ENCODE measurements at regions not wholly inside any gene's neighbourhood (a gene's known extent, or its start where the extent isn't known, plus 50 kb on each side); places are given as distances from the start of the nearest gene placed in this dataset.
A peak's percentile ranks its signal among the peaks of the same experiment; 100 is the strongest.

- H3K27me3 ChIP-seq (ENCODE audit: control insufficient read depth in 2 of 2, insufficient read depth in 1 of 2, low read length in 1 of 2): peaks cover 0 to 2% of the 10 kb centered on the region in 2 donors
- H3K4me3 ChIP-seq (ENCODE audit: low read length in 2 of 2): no peak overlapping the region
- no peaks in the 10 kb centered on the region for H3K36me3 ChIP-seq (ENCODE audit: control insufficient read depth in 2 of 2, insufficient read depth in 2 of 2, low read length in 1 of 2)
- no peak overlapping the region for H3K27ac ChIP-seq (ENCODE audit: low read depth in 1 of 2, low read length in 1 of 2)
- DNase-seq (ENCODE audit: low read depth in 6 of 9, low spot score in 9 of 9): no peak
- 96% methylated on average over 4 of the region's 4 CpGs for WGBS
- no peaks in the 10 kb centered on the region for H3K4me1 ChIP-seq (ENCODE audit: control insufficient read depth in 2 of 2, insufficient read depth in 2 of 2, low read length in 2 of 2)
- H3K9me3 ChIP-seq (ENCODE audit: control insufficient read depth in 2 of 2, insufficient read depth in 1 of 2, low read length in 1 of 2): no peaks in the 10 kb centered on the region
Measured at GRCh38 chr1:147478521-147478920, 62.8 kb upstream of the BCL9 start.

GRCh38 chr1:147479864-147480564, 61.3 kb upstream of the BCL9 start:
- H3K36me3 ChIP-seq (ENCODE audit: control insufficient read depth in 2 of 2, insufficient read depth in 2 of 2, low read length in 1 of 2): no peaks in the 10 kb centered on the region
- no peak for DNase-seq (ENCODE audit: low read depth in 6 of 9, low spot score in 9 of 9)
- no peak overlapping the region for H3K4me3 ChIP-seq (ENCODE audit: low read length in 2 of 2)
- peaks cover 0 to 2% of the 10 kb centered on the region in 2 donors for H3K27me3 ChIP-seq (ENCODE audit: control insufficient read depth in 2 of 2, insufficient read depth in 1 of 2, low read length in 1 of 2)
- 86% methylated on average over 3 of the region's 3 CpGs for WGBS
- no peaks in the 10 kb centered on the region for H3K9me3 ChIP-seq (ENCODE audit: control insufficient read depth in 2 of 2, insufficient read depth in 1 of 2, low read length in 1 of 2)
- H3K4me1 ChIP-seq (ENCODE audit: control insufficient read depth in 2 of 2, insufficient read depth in 2 of 2, low read length in 2 of 2): no peaks in the 10 kb centered on the region
- H3K27ac ChIP-seq (ENCODE audit: low read depth in 1 of 2, low read length in 1 of 2): no peak overlapping the region

- 77% methylated on average over 2 of the region's 2 CpGs for WGBS
- Histone ChIP-seq H3K9me3 (ENCODE audit: control insufficient read depth in 2 of 2, insufficient read depth in 1 of 2, low read length in 1 of 2) (no peaks in the 10 kb centered on the region), H3K27ac (ENCODE audit: low read depth in 1 of 2, low read length in 1 of 2) (no peak overlapping the region), H3K4me1 (ENCODE audit: control insufficient read depth in 2 of 2, insufficient read depth in 2 of 2, low read length in 2 of 2) (no peaks in the 10 kb centered on the region), H3K36me3 (ENCODE audit: control insufficient read depth in 2 of 2, insufficient read depth in 2 of 2, low read length in 1 of 2) (no peaks in the 10 kb centered on the region), H3K4me3 (ENCODE audit: low read length in 2 of 2) (no peak overlapping the region), H3K27me3 (ENCODE audit: control insufficient read depth in 2 of 2, insufficient read depth in 1 of 2, low read length in 1 of 2) (peaks cover 0 to 2% of the 10 kb centered on the region in 2 donors)
- DNase-seq (ENCODE audit: low read depth in 6 of 9, low spot score in 9 of 9): no peak
Measured at GRCh38 chr1:147480565-147480935, 60.8 kb upstream of the BCL9 start.

- H3K4me1 ChIP-seq (ENCODE audit: control insufficient read depth in 2 of 2, insufficient read depth in 2 of 2, low read length in 2 of 2): no peaks in the 10 kb centered on the region
- no peaks in the 10 kb centered on the region for H3K36me3 ChIP-seq (ENCODE audit: control insufficient read depth in 2 of 2, insufficient read depth in 2 of 2, low read length in 1 of 2)
- DNase-seq (ENCODE audit: low read depth in 6 of 9, low spot score in 9 of 9): peak in 1 of 9 donors; percentile 1
- no peaks in the 10 kb centered on the region for H3K9me3 ChIP-seq (ENCODE audit: control insufficient read depth in 2 of 2, insufficient read depth in 1 of 2, low read length in 1 of 2)
- no peak overlapping the region for H3K4me3 ChIP-seq (ENCODE audit: low read length in 2 of 2)
- no peak overlapping the region for H3K27ac ChIP-seq (ENCODE audit: low read depth in 1 of 2, low read length in 1 of 2)
- no peaks in the 10 kb centered on the region for H3K27me3 ChIP-seq (ENCODE audit: control insufficient read depth in 2 of 2, insufficient read depth in 1 of 2, low read length in 1 of 2)
- WGBS: 74% methylated on average over 9 of the region's 9 CpGs
Measured at GRCh38 chr1:147486876-147487656, 54.2 kb upstream of the BCL9 start.

- Histone ChIP-seq H3K4me1 (ENCODE audit: control insufficient read depth in 2 of 2, insufficient read depth in 2 of 2, low read length in 2 of 2) (no peaks in the 10 kb centered on the region), H3K9me3 (ENCODE audit: control insufficient read depth in 2 of 2, insufficient read depth in 1 of 2, low read length in 1 of 2) (no peaks in the 10 kb centered on the region), H3K36me3 (ENCODE audit: control insufficient read depth in 2 of 2, insufficient read depth in 2 of 2, low read length in 1 of 2) (no peaks in the 10 kb centered on the region), H3K27me3 (ENCODE audit: control insufficient read depth in 2 of 2, insufficient read depth in 1 of 2, low read length in 1 of 2) (no peaks in the 10 kb centered on the region), H3K27ac (ENCODE audit: low read depth in 1 of 2, low read length in 1 of 2) (no peak overlapping the region), H3K4me3 (ENCODE audit: low read length in 2 of 2) (no peak overlapping the region)
- DNase-seq (ENCODE audit: low read depth in 6 of 9, low spot score in 9 of 9): no peak
- 55% methylated on average over 2 of the region's 2 CpGs for WGBS
Measured at GRCh38 chr1:147491098-147491497, 50.2 kb upstream of the BCL9 start.
